SH-SY5Y (cell line): ENCODE measurements at regions not wholly inside any gene's neighbourhood (a gene's known extent, or its start where the extent isn't known, plus 50 kb on each side); places are given as distances from the start of the nearest gene placed in this dataset.

Experiments
- GATA2 ChIP-seq: IDR thresholded peaks from 2 replicates; pipeline ENCODE4 v1.6.1; 2011; ENCODE audit warnings: mild to moderate bottlenecking, low read depth, low read length
- GATA3 ChIP-seq: IDR thresholded peaks from 2 replicates; pipeline ENCODE4 v1.6.1; 2011; ENCODE audit warnings: low read depth, mild to moderate bottlenecking, low read length, moderate library complexity

DNA sequence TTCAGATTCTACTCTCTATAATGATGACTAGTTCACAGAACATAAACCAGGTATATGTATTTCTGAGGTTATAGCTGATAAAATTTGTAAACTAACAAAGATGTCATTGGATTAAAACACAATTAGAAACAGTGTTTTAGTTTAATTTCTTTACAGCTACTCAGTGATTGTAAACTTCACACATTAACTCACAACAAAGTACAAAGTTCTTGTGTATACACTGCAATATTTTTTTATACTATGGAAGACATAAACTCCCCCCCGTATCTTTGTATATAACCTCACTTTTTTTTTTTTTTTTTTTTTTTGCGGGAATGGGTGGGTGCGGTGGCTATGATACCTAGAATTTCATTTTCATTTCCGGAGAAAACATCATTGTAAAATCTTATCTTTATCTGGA, 1043.2 kb downstream of the PCDH18 start:
- TF ChIP-seq GATA3 (no peak), GATA2 (no peak)
